Sigmoid colon (tissue), 6 donors: ENCODE measurements at regions not wholly inside any gene's neighbourhood (a gene's known extent, or its start where the extent isn't known, plus 50 kb on each side); places are given as distances from the start of the nearest gene placed in this dataset.
"Not testable (repeated sequence)": the region's sequence is repeated elsewhere in the genome, so short reads cannot be mapped to it uniquely, and the experiment has no call there.

Experiments used
- DNase-seq: peaks from one replicate; pipeline ENCODE4 v3.0.0-alpha.2; 2019
- H3K27ac ChIP-seq, 4 donors: fragments of 200-600 bp; sonication (generic); one replicate each; pipeline ENCODE4 v1.5.1; 2016 to 2019; ENCODE audit warnings: mild to moderate bottlenecking in 1 of 4
- H3K27me3 ChIP-seq, 3 donors: fragments of 200-600 bp; sonication (generic); one replicate each; pipeline ENCODE4 v1.5.1; 2019; ENCODE audit warnings: mild to moderate bottlenecking in 1 of 3
- H3K36me3 ChIP-seq, 4 donors: fragments of 200-600 bp; sonication (generic); one replicate each; pipeline ENCODE4 v1.5.1; 2016 to 2019
- H3K4me1 ChIP-seq, 4 donors: fragments of 200-600 bp; sonication (generic); one replicate each; pipeline ENCODE4 v1.5.1; 2017 to 2019
- H3K4me3 ChIP-seq, 4 donors: fragments of 200-600 bp; sonication (generic); one replicate each; pipeline ENCODE4 v1.5.1; 2017 to 2019; ENCODE audit warnings: mild to moderate bottlenecking in 2 of 4, moderate library complexity in 1 of 4
- H3K9me3 ChIP-seq, 4 donors: fragments of 200-600 bp in 3 of 4; sonication (generic) in 3 of 4; one replicate each; pipeline versions ENCODE4 v1.5.1 to v1.6.1; 2013 to 2019
- EP300 ChIP-seq, 4 donors: sonication (generic); formaldehyde crosslinking; IDR thresholded peaks; one replicate each; pipeline ENCODE4 v1.6.1; 2017; ENCODE audit warnings: antibody characterized with exemption in 4 of 4
- POLR2A ChIP-seq, 2 donors: fragments of 450-650 bp; IDR thresholded peaks; one replicate each; pipeline ENCODE4 v1.6.1; 2016; ENCODE audit warnings: antibody characterized with exemption in 2 of 2, mild to moderate bottlenecking in 2 of 2, moderate library complexity in 2 of 2
- POLR2AphosphoS5 ChIP-seq, 4 donors: sonication (generic); formaldehyde crosslinking; IDR thresholded peaks; one replicate each; pipeline ENCODE4 v1.6.1; 2017; ENCODE audit warnings: antibody characterized with exemption in 4 of 4
- WGBS, 2 donors: extraction: QIAGEN DNeasy Blood & Tissue Kit; methylation state at CpG; one replicate each; pipeline ENCODE4 v1.1.7; 2013; 5-methylcytosine and 5-hydroxymethylcytosine counted together
- intact Hi-C: fragments of 100-400 bp; cut with DNase I; formaldehyde crosslinking; loops from one replicate; pipeline ENCODE4 v1.15.1; 2023
- TF ChIP-seq, protein P1 (sequence below), 4 experiments: fragments of 450-650 bp in 3 of 4; fragments of 200-600 bp in 1 of 4; IDR thresholded peaks; one replicate each; pipeline ENCODE4 v1.5.1; 2016 to 2019; ENCODE audit warnings: antibody characterized with exemption in 4 of 4, mild to moderate bottlenecking in 3 of 4, moderate library complexity in 2 of 4
- donor health status: healthy with polysubstance abuse.
- donor health status: healthy.

DNA sequence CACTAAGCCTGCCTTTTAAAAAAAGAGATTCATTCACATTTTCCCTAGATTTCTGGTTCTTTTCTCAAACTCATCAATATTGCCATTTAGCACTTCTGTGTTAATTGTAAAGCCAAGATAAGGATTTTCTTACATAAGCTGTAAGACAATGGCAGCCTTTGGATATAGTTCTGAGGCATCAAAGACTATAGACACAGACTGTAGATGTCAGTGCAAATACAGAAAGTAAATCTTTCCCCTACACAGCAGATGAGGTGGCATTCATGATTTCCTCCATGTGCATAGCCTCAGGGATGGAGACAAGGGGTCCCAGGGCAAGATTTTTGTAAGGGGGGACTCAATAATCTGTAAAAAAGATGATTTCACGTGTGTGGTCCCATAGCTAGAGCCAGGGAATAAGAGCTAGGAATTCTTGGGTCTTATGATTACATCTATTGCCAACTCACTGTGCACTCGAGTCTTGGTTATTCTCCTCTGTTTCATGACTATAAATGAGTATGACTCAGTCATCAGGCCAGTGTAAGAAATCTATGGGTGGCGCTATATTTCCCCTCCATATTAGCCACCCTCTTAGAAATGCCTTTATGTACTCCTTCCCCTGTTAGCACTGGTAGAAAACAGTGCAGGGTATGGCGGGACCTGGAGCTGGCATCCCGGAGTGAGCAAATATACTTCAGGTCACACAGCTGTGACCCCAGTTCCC, 207.5 kb downstream of the EXOC5 start:
- no peak overlapping the region for H3K4me3 ChIP-seq
- intact Hi-C loops, result no loop called here
- no peak overlapping the region for H3K27ac ChIP-seq
- H3K36me3 ChIP-seq, result no peaks in the 10 kb centered on the region
- no peak for DNase-seq
- H3K27me3 ChIP-seq, result peaks cover 0 to 5% (median 0%) of the 10 kb centered on the region in 3 donors
- TF ChIP-seq POLR2A (IDR thresholded peaks at IDR 0.05) (no peak), EP300 (IDR thresholded peaks at IDR 0.05) (no peak), POLR2AphosphoS5 (IDR thresholded peaks at IDR 0.05) (no peak)
- TF ChIP-seq, protein P1, sequence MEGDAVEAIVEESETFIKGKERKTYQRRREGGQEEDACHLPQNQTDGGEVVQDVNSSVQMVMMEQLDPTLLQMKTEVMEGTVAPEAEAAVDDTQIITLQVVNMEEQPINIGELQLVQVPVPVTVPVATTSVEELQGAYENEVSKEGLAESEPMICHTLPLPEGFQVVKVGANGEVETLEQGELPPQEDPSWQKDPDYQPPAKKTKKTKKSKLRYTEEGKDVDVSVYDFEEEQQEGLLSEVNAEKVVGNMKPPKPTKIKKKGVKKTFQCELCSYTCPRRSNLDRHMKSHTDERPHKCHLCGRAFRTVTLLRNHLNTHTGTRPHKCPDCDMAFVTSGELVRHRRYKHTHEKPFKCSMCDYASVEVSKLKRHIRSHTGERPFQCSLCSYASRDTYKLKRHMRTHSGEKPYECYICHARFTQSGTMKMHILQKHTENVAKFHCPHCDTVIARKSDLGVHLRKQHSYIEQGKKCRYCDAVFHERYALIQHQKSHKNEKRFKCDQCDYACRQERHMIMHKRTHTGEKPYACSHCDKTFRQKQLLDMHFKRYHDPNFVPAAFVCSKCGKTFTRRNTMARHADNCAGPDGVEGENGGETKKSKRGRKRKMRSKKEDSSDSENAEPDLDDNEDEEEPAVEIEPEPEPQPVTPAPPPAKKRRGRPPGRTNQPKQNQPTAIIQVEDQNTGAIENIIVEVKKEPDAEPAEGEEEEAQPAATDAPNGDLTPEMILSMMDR (IDR thresholded peaks at IDR 0.05), result no peak
- 83 to 93% methylated on average over 5 of the region's 5 CpGs for WGBS, 2 donors
- H3K4me1 ChIP-seq, result no peaks in the 10 kb centered on the region
- no peaks in the 10 kb centered on the region for H3K9me3 ChIP-seq

DNA sequence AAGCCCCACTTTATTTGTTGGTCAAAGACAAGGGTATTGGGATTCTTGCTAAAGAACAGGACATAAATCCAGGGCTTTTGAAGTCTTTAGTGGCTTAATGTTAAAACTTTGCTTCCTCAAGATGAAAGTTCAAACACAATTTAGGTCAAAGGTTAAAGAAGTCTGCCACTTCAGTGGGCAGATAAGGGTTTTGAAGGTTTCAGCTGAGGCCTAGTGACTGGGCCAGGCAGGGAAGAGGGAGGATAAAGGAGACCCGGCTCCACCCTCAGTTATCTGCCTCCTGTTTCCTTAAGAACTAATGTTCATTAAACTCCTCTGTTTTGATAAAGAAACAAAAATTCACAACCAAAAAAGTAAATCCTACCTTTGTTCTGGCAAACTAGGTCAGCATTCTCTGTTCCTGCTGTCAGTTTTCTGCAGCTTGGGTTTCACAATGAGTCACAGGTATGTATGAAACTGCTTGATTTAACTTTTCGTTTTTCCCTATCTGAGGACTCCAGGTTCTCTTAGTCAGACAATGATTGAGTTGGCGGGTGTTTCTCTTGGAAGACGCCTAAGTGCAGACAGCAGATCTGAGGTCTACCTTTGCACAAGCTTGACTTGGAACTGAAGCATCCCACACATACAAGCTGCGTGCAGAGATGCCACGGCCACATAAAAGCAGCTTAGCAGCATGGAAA, 208.3 kb downstream of the EXOC5 start:
- no peaks in the 10 kb centered on the region for H3K36me3 ChIP-seq
- no peaks in the 10 kb centered on the region for H3K9me3 ChIP-seq
- no peaks in the 10 kb centered on the region for H3K4me1 ChIP-seq
- intact Hi-C loops, result no loop called here
- no peak overlapping the region for H3K27ac ChIP-seq
- DNase-seq, result no peak
- no peak overlapping the region for H3K4me3 ChIP-seq
- TF ChIP-seq EP300 (IDR thresholded peaks at IDR 0.05), result no peak
- H3K27me3 ChIP-seq, result peaks cover 0 to 5% (median 0%) of the 10 kb centered on the region in 3 donors
- WGBS, 2 donors, result 56 to 57% methylated on average over 6 of the region's 6 CpGs

DNA sequence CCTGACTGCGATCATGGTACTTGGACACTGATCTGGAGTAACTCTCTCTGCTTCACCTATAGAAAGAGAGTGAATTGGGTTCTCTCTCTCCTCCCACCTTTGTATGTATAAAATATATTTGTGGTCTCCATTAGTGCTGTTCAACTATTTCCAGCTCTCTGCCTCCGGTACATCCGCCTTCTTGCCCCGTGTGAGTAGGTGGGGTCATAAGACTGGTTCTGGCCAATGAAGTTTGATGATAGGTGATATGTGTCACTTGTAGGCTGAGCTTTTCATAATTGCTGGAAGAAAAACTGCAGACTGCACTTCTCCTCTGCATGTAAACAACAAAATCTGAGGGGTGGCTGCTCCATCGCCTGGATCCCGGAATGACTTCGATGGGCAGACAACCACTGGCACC, 210.4 kb downstream of the EXOC5 start:
- TF ChIP-seq POLR2A (IDR thresholded peaks at IDR 0.05), result no peak
- no peak for TF ChIP-seq EP300 (IDR thresholded peaks at IDR 0.05)
- no peak for TF ChIP-seq POLR2AphosphoS5 (IDR thresholded peaks at IDR 0.05)
- 75 to 77% methylated on average over 7 of the region's 7 CpGs for WGBS, 2 donors
- Histone ChIP-seq H3K4me1 (no peaks in the 10 kb centered on the region), H3K36me3 (no peaks in the 10 kb centered on the region), H3K27me3 (peaks cover 0 to 5% (median 0%) of the 10 kb centered on the region in 3 donors), H3K4me3 (no peak overlapping the region), H3K9me3 (no peaks in the 10 kb centered on the region), H3K27ac (no peak overlapping the region)
- intact Hi-C loops, result no loop called here
- DNase-seq, result no peak

DNA sequence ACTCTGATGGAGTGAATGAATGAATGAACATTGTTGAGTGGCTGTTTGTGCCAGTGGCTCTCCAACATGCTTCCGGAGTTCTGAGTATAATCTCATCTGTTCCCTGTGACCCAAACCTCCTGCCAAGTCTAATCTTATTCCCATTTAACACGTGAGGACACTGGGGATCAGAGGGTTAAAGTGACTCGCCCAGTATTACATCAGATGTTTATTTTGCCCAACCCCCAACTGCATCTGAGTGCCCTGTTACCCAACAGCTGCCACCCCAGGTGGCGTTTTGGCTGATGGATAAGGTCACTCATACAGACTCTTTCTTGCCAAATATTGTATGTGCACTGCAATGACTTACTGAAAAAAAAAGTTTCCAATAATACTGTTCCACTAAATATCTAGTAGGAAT, 210.9 kb downstream of the EXOC5 start:
- TF ChIP-seq, protein P1 (IDR thresholded peaks at IDR 0.05), result no peak
- H3K4me3 ChIP-seq, result no peak overlapping the region
- intact Hi-C loops, result no loop called here
- no peak for DNase-seq
- H3K27me3 ChIP-seq, result peaks cover 0 to 4% (median 0%) of the 10 kb centered on the region in 3 donors
- no peaks in the 10 kb centered on the region for H3K4me1 ChIP-seq
- H3K27ac ChIP-seq, result no peak overlapping the region
- no peaks in the 10 kb centered on the region for H3K36me3 ChIP-seq
- H3K9me3 ChIP-seq, result no peaks in the 10 kb centered on the region
- WGBS, 2 donors, result 19 to 41% methylated on average over 4 of the region's 4 CpGs

DNA sequence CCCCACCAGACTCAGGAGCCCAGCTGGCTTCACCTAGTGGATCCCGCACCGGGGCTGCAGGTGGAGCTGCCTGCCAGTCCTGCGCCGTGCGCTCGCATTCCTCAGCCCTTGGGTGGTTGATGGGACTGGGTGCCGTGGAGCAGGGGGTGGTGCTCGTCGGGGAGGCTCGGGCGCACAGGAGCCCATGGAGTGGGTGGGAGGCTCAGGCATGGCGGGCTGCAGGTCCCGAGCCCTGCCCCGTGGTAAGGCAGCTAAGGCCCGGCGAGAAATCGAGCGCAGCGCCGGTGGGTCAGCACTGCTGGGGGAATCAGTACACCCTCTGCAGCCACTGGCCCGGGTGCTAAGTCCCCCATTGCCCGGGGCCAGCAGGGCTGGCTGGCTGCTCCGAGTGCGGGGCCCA, 212.2 kb downstream of the EXOC5 start:
- H3K27me3 ChIP-seq, H3K4me3 ChIP-seq, intact Hi-C loops, DNase-seq, H3K36me3 ChIP-seq, H3K4me1 ChIP-seq, H3K27ac ChIP-seq, H3K9me3 ChIP-seq: not testable (repeated sequence)
- WGBS, 2 donors, result 92 to 95% methylated on average over 22 to 24 of the region's 24 CpGs

DNA sequence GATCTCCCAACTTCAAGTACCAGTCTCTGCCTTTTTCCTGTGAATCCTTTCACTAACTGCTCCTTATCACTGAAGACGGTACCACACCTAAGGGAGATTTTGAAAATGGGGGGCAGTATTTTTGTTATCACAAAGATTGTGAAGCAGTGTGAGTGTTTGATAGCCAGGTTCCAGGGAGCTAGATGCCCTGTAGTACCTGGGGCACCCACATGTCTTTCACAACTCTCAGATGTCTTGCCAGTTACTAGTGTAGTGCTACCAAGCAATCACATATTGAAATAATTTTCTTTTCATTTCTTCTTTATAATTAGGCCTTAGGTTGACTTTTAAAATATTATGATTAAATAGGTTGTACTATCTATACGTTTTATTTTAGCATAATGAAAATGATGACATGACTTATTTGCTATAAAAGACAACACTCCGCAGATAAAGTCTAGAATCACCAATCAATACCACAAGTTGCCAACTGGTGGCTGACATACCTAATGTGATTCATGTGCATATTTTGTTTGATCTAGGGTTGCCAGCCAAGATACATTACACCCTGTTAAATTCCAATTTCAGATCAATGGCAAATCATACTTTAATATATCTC, 215.9 kb downstream of the EXOC5 start:
- no peaks in the 10 kb centered on the region for H3K27me3 ChIP-seq
- H3K36me3 ChIP-seq, result no peaks in the 10 kb centered on the region
- H3K4me3 ChIP-seq, result no peak overlapping the region
- no peak for DNase-seq
- WGBS, 2 donors, result 84 to 88% methylated on average over 3 of the region's 3 CpGs
- no peaks in the 10 kb centered on the region for H3K9me3 ChIP-seq
- no peaks in the 10 kb centered on the region for H3K4me1 ChIP-seq
- no peak for TF ChIP-seq POLR2A (IDR thresholded peaks at IDR 0.05)
- TF ChIP-seq POLR2AphosphoS5 (IDR thresholded peaks at IDR 0.05), result no peak
- TF ChIP-seq, protein P1 (IDR thresholded peaks at IDR 0.05), result no peak
- no peak for TF ChIP-seq EP300 (IDR thresholded peaks at IDR 0.05)
- no peak overlapping the region for H3K27ac ChIP-seq
- intact Hi-C loops, result no loop called here
